Panc1 (cell line): ENCODE measurements at regions not wholly inside any gene's neighbourhood (a gene's known extent, or its start where the extent isn't known, plus 50 kb on each side); places are given as distances from the start of the nearest gene placed in this dataset.
"Not testable (repeated sequence)": the region's sequence is repeated elsewhere in the genome, so short reads cannot be mapped to it uniquely, and the experiment has no call there.

ENCODE experiments used
- POLR2AphosphoS5 ChIP-seq: IDR thresholded peaks from 2 replicates; pipeline ENCODE4 v1.6.1; 2012; ENCODE audit warnings: mild to moderate bottlenecking, low read depth, low read length, moderate library complexity
- TF ChIP-seq, protein P1 (sequence below): fragments of 450-650 bp; IDR thresholded peaks from 2 replicates; pipeline ENCODE4 v1.5.1; 2017; ENCODE audit warnings: mild to moderate bottlenecking

GRCh38 chr2:187696644-187697043, 142.4 kb upstream of the TFPI start:
- TF ChIP-seq, protein P1, sequence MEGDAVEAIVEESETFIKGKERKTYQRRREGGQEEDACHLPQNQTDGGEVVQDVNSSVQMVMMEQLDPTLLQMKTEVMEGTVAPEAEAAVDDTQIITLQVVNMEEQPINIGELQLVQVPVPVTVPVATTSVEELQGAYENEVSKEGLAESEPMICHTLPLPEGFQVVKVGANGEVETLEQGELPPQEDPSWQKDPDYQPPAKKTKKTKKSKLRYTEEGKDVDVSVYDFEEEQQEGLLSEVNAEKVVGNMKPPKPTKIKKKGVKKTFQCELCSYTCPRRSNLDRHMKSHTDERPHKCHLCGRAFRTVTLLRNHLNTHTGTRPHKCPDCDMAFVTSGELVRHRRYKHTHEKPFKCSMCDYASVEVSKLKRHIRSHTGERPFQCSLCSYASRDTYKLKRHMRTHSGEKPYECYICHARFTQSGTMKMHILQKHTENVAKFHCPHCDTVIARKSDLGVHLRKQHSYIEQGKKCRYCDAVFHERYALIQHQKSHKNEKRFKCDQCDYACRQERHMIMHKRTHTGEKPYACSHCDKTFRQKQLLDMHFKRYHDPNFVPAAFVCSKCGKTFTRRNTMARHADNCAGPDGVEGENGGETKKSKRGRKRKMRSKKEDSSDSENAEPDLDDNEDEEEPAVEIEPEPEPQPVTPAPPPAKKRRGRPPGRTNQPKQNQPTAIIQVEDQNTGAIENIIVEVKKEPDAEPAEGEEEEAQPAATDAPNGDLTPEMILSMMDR: not testable (repeated sequence)
- not testable (repeated sequence) for TF ChIP-seq POLR2AphosphoS5
